GM21576 (cell line): ENCODE measurements at regions not wholly inside any gene's neighbourhood (a gene's known extent, or its start where the extent isn't known, plus 50 kb on each side); places are given as distances from the start of the nearest gene placed in this dataset.

Experiments used
- ATAC-seq: cut with Tn5 transposase; IDR thresholded peaks from one replicate; pipeline ENCODE4 v1.9.1; 2021; ENCODE audit warnings: mild to moderate bottlenecking, moderate library complexity; ENCODE audit not compliant: unreplicated experiment

- no peak for ATAC-seq
These were observed 731.3 kb upstream of the NRSN1 start for GRCh38 chr6:23394681-23395080.

DNA sequence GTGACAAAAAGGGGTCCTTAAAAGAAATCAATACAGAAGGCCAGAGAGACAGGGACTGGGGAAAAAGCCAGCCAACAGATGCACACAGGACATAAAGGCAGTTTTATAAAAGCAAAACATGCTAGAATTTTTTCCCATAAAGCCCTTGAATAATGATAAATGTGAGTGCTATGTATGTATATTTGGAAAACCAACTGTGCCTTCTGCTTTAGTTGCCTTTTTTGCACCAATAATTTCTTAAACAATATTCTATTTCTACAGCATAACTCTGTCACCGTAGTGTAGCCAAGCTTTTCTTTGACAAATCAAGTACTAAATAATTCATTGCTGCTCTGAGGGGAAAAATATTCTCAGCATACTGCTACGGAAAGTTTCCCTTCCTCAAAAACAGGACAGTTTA lies 730.6 kb upstream of the NRSN1 start:
- ATAC-seq, result no peak

- ATAC-seq, result no peak
These were observed 729.1 kb upstream of the NRSN1 start for GRCh38 chr6:23396949-23397348.

- ATAC-seq, result no peak
These were observed 722.6 kb upstream of the NRSN1 start for GRCh38 chr6:23403460-23403859.

- no peak for ATAC-seq
These were observed 716.5 kb upstream of the NRSN1 start for GRCh38 chr6:23409531-23409930.

- ATAC-seq, result no peak
These were observed 715.6 kb upstream of the NRSN1 start for GRCh38 chr6:23410439-23410838.

DNA sequence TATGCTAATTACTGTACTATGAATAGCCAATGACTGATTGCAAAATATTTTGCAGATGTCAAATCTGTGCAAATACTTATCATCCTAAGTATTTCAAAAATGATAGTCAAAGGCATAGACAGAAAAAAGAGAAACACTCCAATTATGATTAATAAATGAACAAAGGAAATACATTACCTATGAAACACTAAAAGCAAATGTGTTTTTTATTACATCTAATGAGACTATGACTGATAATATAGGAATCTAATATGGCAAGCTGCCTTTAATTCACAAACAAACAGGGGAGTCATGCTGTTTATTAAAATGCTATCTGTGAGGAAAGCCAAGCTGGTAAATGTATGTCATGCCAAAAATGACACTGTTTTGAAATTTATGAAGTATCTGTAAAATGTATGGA lies 713.2 kb upstream of the NRSN1 start:
- no peak for ATAC-seq

DNA sequence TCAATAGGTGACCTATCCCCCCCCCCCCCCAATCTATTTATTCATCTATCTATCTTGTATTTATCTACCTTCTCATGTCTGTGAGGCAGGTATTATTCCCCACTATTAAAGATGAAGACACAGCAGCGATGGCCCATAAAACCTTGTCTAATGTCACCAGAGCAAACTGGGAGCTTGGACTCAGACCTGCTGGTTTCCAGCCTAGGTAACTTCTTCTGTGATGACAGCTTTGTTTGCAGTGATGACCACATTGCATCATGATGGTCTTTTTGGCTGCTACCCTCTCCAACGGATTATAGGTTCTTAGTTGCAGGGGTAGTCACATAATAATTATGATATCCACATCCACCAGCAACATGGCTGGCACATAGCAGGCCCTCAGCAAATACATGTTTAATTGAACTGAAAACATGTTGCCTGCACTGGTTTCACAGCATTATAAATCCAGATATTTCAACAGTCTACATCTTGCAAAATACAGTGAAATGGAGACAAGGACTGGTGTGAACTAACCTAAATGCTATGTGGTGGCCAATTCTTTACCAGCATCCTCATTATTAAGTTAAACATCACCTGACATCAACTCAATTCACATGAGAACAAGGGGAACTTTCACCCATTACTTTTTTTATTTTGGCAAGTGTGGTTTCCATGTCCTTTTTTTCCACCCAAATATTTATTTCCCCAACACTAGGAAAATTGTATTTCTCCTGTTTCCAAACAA lies 712.5 kb upstream of the NRSN1 start:
- no peak for ATAC-seq

DNA sequence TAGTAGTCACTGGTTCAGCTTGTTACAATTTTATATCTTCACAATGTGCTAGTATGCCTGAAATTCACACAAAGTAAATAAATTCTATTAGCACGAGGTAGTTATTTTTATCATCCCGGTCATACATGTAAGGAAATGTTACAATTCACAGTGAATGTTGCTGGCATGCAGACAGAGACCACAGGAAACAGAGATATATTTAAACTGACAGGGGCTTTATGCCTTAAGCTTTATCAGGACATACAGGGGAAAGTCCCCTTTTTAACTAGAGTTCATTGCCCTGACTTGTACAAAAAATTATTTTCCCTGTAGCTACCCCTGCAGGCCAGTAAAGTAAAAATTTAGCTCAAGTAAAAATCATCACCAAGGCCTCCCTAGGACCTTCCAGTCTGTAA lies 712.0 kb upstream of the NRSN1 start:
- no peak for ATAC-seq

GRCh38 chr6:23414922-23415321 lies 711.1 kb upstream of the NRSN1 start:
- ATAC-seq, result no peak

- ATAC-seq, result no peak
These were observed 710.1 kb upstream of the NRSN1 start for GRCh38 chr6:23415819-23416427.

DNA sequence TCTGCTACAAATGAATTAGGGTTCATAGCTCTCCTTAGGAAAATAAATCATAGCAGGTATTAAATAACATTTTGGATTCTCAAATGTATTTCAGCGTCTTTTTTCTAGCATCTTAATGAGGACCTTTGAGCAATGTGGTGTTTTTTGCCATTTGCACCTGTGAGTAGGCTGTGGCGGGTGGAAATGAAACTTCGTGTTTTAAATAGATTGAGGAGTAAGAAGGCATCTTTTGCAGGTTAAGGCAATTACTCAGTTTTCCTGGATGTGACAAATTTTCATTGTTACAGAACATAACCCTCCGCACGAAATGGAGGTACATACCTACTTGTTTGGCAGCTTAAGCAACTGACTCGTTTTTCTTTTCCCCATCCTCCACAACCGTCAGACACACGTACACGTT lies 708.9 kb upstream of the NRSN1 start:
- no peak for ATAC-seq

GRCh38 chr6:23418095-23418494 lies 707.9 kb upstream of the NRSN1 start:
- ATAC-seq, result no peak

GRCh38 chr6:23419046-23419445 lies 707.0 kb upstream of the NRSN1 start:
- ATAC-seq, result no peak

- ATAC-seq, result no peak
These were observed 705.2 kb upstream of the NRSN1 start for GRCh38 chr6:23420659-23421350.

DNA sequence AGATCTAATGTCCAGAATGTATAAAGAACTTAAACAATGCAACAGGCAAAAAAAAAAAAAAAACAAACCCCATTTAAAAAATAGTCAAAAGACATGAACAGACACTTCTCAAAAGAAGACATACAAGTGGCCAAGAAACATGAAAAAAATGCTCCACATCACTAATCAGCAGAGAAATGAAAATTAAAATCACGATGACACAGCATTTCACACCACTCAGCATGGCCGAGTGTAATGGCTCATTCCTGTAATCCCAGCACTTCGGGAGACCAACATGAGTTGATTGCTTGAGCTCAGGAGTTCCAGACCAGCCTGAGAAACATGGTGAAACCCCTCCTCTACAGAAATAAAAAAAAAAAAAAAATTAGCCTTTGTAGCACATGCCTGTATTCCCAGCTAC lies 701.4 kb upstream of the NRSN1 start:
- no peak for ATAC-seq

DNA sequence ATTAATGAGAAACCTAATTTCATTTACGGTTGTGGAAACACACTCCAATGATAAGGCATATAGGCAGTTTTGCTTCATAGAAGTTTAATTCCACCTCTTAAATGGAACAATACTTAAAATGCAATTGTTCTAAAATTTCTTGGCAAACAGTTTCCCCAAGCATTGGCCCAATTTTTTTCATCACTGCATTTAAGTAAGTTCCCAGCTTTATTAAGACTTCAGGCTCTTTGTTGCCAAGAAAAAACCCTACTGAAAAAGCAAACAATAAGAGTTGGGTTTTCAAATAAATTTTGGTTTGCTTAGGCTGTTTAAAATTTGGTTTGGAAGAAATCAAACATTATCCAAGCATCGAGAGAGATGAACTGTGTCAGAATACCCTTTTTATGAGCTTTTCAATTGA lies 690.9 kb upstream of the NRSN1 start:
- no peak for ATAC-seq

GRCh38 chr6:23435798-23436197 lies 690.2 kb upstream of the NRSN1 start:
- ATAC-seq, result no peak

DNA sequence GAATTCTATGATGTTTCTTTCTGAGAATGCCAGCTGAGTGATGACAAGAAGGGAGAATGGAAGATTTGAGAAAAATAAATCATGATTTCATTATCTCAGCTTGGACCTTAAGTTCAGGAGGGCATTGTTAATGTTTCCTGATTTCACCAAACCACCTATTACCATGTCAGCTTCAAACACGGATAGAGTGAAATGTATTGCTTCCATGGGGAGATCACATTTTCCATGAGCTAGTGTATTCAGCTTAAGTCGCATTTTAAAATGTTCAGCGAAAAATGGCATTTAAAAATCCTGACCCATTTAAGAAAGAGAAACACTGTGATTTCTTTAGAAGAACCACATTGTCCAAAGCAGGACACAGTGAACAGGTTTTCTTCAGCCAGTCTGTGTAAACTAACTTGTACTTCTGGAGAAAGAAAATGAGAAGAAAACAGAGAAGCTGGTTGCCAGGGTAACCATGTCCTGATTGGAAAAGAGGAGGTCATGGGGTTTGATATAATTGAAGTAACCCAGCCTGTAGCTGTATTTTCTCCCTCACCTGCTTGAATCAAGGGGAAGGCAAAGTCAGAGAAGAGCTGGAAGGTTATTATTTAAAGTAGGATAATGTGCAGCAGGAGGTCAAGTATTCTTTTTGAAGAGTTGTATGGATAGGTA lies 684.1 kb upstream of the NRSN1 start:
- ATAC-seq, result no peak

- no peak for ATAC-seq
These were observed 680.8 kb upstream of the NRSN1 start for GRCh38 chr6:23445157-23445710.

GRCh38 chr6:23446469-23446967 lies 679.5 kb upstream of the NRSN1 start:
- ATAC-seq, result no peak
